ENCODE measurements at regions not wholly inside any gene's neighbourhood (a gene's known extent, or its start where the extent isn't known, plus 50 kb on each side); places are given as distances from the start of the nearest gene placed in this dataset.

DNA sequence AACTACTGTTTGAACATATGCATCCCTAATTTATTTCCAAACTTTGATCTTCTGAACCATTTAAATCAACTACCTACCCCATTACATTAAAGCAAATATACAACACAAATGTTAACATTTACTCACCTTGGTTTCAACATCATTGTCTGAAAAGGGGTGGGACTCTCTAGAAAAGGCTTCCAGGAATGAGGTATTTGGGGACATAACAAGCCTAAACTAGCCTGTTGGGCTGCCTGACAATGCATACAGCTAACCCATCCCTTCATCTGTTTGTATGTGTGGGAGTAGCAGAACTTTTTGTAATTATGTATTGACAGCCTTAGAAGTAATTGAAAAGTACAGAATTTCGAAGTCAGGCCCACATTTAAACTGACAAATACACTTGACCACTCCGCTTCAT, 2225.9 kb upstream of the C9orf72 start:
- DNase-seq: no peak

DNA sequence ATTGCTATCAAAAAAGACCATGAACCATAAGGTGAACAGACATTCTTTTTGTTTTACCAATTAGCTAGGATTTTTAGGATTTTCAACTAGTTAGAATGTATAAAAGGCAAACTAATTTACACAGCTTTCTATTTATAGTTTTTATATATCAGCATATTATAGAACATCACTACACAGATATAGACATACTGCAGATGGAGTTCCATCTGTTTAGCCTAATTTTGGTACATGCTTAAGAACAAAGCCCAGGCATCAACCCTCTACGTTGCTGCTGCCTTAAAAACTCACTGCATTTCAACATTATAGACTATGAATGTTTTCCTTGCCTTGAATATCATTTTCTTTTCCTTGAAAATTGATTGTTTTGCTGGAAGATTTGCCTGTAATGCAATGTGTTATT, 2227.5 kb upstream of the C9orf72 start:
- no peak for DNase-seq

DNA sequence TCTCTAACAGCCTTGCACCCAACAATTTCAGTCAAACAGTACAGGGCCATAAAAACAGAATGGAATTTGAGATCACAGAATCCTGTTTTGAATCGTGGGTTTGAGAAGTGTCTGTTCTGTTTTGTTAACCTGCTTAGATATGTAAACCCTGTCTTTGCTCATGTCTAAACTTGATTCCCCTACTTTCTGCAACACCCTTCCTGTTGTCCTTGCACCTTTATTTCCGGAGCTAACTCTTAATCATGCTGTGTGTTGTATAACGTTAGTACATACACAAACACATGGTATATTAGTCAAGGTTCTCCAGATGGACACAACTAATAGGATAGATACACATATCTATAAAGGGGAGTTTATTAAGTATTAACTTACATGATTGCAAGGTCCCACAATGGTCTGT, 2229.2 kb upstream of the C9orf72 start:
- DNase-seq: no peak

DNA sequence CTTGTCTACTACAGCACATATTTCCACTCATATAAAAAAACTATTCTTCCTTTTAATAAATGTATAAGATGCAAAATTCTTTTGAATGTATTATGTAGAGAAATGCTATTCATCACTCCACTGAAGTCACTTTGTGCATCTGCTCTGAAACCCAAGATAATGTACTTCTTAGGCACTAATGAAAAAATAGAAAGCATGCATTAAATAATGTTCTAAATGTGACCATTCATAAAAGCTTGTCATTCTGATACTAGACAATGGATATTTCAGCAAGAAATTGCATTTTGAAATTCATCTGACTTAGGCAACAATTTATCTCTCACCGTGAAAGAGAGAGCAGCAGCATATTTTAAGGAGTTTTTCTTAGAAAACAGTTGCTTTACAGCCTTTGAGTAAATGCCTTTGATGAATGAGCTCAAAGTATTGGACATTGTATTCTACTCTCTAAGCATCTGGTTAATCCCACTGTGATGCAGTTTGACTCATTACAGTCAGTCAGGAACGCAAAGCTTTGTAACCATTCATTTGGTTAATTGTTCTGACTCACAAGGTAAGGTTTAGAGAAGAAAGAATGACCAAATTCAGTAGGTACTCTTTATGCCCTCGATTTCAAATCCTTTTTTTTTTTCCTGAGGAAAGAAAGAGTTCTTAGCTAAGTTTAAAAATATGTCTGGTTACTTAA, 2233.8 kb upstream of the C9orf72 start:
- DNase-seq: no peak

DNA sequence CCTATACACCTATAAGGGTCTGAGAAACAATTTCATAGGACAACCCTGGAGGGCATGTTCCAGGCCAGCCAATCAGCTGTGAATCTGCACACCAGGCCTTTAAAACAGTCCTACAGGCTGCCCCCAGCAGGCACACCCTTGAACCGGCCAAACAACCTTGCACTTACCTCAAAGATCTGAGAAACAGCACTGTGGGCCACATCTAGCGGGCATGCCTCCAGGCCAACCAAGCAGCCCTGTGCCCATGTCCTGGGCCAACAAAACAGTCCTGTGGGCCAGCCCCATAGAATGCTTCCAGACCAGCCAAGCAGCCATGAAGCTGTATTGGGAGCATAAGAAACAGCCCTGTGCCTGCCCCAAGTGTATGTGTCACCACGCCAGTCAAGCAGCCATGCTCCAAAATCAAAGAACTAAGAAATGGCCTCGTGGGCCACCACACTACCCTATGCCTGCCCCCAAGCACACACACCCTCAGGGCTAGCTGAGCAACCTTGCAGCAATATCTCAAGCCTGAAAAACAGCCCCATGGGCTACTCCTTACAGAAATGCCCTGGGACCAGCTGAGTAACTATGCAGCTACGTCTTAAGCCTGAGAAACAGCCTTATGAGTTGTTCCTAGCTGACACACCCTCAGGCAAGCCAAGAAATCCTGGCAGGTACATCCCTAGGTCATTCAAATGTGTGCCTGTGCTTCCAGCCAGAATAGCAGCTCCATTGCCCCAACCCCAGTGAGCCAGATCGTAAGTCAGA, 2243.8 kb upstream of the C9orf72 start:
- no peak for DNase-seq

DNA sequence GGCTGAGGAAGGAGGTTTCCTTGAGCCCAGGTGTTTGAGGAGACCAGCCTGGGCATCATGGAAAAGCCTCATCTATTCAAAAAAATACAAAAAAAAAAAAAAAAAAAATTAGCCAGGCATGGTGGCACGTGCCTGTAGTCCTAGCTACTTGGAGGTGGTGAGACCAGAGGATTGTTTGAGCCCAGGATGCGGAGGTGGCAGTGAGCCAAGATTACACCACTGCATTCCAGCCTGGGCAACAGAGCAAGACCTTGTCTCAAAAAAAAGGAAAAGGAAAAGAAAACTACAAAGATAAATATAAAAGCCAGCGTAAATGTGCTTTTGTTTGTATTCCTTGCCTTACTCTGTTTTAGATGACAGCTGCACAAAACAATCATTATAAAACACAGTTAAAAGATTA, 2249.2 kb upstream of the C9orf72 start:
- no peak for DNase-seq

DNA sequence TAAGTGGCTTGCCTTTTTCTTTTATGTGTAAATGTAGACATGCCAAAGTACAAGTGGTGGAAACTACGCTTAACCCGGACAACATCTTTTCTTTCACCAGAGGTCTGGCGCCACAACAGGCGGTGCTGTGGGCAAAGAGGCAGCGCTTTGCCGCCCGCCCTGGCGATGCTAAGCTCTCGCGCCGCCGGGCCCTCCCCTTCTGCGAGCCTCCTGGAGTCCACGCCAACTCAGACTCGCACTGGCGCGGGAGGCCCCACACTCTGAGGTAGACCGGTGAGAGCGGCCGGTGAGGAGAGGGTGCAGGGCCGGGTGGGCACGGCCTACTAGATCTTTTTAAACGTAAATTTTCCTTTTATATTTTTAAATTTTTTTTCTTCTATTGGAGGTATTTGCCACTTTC, 2253.1 kb upstream of the C9orf72 start:
- DNase-seq: no peak

DNA sequence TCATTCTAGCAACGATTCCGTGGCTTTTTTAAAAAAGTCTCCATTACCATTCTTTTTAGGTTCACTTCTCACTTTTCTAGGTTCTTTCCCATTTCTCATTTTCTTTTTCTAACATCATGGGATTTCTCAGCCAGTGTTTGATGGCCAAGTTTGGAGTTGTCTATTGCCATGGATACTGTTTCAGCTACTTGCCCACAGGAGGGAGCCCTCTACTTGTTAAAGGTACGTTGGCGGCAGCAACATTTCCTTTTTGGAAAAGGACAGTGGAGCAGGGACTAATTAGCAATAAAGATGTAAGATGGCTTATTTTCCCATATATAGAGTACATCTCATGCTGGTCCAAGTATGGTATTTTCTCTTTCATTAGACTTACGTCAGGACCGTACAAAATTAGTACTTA, 2257.5 kb upstream of the C9orf72 start:
- no peak for DNase-seq

DNA sequence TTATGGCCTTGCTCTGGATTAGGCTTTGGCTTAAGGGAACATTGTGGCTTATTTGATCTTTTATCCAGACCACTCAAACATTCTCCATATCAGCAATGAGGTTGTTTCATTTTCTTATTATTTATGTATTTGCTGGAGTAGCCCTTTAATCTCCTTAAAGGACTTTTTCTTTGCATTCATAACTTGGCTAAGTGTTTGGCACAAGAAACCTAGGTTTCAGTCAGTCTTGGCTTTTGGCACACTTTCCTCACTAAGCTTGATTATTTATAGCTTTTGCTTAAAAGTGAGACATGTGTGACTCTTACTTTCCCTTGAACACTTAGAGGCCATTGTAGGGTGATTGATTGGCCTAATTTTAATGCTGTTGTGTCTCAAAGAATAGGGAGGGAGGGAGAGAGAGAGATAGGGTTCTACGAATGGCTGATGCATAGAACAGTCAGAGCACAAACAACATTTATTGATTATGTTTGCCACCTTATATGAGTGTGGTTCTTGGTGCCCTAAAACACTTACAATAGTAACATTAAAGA, 2265.3 kb upstream of the C9orf72 start:
- no peak for DNase-seq

DNA sequence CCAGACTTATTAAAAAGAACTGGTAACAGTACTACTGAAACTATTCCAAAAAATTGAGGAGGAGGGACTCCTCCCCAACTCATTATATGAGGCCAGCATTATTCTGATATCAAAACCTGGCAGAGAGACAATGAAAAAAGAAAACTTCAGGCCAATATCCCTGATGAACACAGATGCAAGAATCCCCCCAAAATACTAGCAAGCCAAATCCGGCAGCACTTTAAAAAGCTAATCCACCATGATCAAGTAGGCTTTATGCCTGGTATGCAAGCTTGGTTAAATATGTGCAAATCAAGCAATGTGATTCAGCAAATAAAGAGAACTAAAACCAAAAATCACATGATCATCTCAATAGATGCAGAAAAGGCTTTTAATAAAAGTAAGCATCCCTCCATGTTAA, 2271.0 kb upstream of the C9orf72 start:
- DNase-seq: no peak

DNA sequence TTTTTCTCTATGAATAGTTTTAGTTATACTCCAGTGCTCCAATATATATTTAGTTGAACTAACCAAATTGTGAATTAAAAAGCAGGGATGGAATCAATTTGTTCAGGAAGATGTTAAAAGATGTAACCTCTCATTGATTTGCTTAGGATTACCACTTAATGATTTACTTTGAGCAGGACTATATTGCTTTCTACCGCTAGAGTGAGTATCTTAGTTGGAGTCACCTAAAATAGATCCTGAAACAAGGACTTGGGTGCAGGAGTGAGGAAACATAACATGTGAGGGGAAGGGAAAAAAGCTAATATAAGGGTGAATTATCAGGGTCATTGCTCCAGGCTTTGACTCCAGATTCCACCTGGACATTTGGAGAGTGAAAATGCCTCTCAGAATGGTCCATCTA, 2277.4 kb upstream of the C9orf72 start:
- no peak for DNase-seq

DNA sequence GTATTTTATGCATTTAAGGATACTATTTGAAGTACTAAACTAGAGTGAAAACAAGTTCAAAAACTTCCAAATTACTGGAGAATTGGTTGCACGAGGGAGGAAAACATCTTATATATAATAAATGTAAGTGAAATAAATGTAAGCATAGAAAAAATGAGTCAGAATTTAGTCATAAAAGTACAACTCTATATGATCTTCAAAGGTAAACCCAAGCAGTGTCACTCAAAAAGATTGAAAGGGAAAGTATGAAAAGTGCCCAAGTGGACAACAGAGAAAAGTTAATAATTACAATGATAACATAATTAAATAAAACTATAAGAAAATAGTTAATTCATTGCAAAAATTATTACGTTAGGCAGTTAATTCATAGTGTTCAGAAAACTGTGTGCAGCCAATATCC, 2288.5 kb upstream of the C9orf72 start:
- no peak for DNase-seq

DNA sequence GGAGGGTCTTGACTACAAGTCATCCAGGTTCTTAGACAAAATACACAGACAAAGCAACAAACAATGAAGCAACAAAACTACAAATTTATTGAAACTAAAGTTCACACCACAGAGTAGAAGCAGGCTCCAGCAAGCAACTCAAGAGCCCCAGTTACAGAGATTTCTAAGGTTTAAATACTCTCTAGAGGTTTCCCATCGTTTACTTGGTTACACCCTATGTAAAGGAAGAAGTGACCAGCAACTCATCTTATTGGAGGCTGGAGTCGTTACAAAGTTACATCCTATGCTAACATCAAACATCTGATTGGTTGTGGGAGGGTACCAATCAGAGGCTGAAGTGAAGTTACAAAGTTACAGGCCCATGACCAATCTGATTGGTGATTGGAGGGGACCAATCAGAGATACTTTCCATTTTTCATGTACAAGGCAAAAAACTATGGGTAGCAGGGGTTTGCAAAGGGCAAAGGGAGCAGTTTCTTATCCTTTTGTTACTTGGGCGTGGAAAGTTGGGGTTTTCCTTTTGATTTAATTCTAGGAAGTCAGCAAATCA, 2292.6 kb upstream of the C9orf72 start:
- DNase-seq: no peak

DNA sequence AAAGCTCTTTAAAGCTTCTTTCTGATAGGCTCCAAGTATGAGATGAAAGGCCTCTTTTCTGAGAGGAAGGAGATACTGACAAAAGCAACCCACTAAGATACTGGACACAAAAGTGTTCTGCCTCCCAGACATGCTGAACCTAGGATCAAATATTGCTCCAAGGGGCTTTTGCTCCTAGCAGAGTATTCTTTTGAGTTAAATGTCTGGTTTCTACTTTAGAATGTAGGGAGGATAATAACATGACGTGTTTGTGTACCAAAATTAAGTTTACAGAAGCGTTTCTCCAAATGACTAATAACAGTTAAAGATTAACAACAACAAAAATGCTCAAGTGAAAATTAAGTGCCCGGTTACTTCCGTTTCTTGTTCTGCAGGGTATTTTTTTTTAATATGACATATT, 2293.3 kb upstream of the C9orf72 start:
- DNase-seq: no peak

DNA sequence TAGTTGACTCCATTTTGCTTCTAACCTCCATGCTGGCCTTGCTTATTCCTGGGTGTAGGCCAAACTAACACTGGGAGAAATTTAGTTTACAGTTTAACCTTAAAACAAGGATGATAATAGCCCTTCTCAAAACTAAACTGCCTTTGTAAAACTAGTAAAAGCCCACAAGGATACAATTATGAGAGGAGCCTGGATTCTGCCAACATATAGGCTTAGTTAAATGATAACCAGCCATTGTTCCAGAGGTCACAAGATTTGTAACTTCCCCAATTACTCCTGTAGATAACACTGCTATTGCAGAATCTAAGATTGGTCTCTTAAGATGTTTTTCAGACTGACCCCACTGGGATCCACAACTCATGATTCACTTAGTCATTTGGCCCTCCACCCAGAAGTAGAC, 2300.3 kb upstream of the C9orf72 start:
- DNase-seq: no peak

DNA sequence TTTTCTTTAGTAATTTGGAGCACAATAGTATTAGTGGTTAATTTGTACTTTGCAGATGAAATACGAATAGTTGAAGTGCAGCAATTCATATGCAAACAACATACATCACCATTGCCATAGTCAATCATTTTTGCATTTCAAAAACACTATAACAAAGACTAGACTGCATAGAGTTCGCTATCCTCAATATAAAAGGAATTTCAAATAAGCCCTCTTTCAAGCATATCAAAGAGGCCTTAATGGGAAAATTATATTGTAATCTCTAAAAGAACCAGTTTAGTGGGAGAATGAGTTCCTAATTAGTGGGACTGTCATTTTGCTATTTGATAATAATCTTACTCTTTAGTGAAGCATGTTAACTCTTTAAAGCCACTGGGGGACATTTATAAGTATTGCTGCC, 2302.3 kb upstream of the C9orf72 start:
- no peak for DNase-seq

DNA sequence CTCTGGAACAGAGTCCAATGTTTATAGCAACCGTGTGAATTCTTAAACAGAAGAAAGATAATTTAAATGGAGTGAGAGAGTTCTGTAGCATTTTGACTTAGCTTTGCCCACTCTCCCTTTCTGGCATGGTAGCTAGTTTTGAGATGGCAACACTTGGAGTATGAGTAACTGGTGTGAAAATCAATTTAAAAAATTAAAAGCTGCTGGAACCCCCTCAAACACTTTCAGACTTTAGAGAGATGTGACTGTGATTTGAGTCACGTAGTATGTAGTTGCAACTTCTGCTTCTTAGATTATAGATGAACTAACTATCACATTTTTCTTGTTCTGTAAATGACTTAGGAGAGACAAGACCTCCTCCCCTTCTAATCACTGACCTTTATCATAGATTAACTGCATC, 2309.5 kb upstream of the C9orf72 start:
- DNase-seq: no peak

DNA sequence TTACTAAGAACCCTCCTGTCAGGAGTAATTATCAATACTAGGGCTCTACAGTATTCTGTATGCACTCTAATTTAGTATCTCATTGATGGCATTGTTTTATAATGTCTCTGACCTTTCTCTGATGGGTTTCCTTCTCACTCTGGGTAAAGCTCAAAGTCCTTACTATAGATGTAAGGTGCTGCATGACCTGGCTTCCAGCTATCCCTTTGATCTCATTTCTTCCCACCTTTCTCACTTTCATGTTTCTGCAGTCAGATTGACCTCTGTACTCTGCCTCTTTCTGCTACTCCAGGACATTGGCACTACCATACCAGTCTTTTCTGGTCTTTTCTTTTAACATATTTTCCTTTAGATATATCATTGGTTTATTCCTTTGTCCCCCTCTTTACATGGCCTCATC, 2332.8 kb upstream of the C9orf72 start:
- no peak for DNase-seq

DNA sequence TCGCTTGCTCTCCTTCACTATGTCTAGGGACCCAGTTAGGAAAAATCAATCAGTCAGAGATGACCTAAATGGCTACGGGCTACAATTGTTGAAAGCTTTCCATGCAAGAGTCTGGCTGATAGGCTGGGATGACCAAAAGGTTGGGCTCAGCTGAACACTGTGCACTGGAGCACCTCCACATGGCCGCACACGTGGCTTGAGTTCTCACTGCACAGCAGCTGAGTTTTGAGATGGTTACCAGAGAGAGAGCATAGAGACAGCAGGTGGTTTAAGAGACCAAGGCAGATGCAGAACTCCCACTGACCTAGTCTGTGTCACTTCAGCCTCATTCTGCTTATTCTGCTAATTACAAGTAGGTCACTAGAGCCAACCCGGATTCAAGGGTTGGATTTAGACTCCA, 2354.8 kb upstream of the C9orf72 start:
- DNase-seq: no peak

DNA sequence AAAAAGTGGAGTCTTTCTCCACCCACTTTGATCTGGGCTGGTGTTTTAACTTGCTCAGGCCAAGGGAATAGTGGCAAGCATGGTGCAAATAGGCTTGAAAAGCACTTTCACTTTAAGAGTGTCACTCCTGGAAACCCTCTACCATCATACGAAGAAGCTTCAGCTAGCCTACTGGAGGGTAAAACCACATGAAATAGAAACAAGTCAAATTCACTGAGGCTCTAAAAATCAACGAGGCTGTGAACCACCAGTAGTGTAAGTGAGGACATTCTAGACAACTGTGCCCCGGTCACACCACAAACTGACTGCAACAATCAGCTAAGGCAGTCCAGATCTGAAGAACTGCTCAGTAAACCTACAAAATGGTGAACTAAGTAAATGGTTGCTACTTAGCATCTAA, 2366.3 kb upstream of the C9orf72 start:
- DNase-seq: no peak

DNA sequence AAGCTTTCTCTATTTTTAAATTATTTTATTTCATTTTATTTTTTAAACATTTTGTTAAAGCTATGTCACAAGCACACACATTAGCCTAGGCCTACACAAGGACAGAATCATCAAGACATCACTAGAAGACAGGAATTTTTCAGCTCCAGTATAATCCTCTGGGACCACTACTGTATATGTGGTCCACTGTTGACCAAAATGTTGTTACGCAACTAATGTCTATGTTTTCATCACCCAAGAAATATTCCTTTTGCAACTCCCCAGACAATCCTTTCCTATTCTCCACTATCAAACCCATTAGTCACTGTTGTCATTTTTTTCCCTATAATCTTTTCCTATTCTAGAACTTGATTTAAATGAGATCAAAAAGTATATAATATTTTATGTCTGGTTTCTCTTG, 2371.7 kb upstream of the C9orf72 start:
- DNase-seq: no peak

DNA sequence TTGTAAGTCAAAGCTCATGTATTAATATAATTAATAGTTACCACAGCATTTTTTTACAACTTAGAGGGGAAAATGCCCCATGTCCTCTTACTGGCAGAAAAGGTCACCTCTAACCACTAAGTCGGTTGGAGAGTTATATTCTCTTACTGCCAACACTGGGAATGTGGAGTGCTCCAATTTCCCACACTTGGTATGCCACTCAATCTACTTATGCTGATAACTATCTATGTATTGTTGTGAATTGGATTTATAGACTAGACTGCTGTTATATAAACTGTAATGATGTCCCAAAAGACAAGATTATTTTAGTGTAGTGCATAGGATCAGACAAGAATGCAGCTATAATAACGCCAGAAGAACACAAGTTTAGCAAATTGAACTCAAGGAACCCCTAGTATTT, 2385.2 kb upstream of the C9orf72 start:
- DNase-seq: no peak

DNA sequence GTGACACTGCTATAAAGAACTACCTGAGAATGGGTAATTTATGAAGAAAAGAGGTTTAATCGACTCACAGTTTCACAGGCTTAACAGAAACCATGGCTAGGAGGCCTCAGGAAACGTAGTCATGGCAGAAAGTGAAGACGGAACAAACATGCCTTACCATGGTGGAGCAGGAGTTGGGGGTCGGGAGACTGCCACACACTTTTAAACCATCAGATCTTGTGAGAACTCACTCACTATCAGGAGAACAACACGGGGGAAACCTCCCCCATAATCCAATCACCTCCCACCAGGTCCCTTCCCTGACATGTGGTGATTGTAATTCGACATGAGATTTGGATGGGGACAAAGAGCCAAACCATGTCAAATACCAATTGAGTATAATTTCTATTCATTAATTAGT, 2392.6 kb upstream of the C9orf72 start:
- no peak for DNase-seq

DNA sequence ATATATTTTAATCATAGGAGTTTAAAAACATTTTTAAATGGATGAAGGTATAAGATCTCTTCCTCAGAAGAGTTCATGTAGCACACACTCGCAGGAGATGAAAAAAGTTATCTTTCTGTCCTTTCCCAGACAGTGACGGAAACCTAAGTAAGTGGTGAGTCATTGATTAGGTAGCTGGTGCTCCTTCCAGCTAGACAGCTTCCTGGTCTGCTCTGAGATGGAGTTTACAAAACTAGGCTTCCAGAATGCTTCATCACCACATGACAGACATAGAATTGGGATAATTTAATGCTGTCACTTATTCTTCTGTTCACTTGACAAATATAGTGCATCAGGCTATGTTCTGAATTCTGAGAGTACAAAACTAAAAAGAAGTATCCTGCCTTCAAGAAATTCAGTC, 2393.0 kb upstream of the C9orf72 start:
- no peak for DNase-seq

All from CD4-positive, alpha-beta T cell treated with Interleukin-15 for 1 hour (primary cell).